UCSD-AML1 (cell line): ENCODE measurements at regions not wholly inside any gene's neighbourhood (a gene's known extent, or its start where the extent isn't known, plus 50 kb on each side); places are given as distances from the start of the nearest gene placed in this dataset.
"Not testable (repeated sequence)": the region's sequence is repeated elsewhere in the genome, so short reads cannot be mapped to it uniquely, and the experiment has no call there.

Experiments
- DNase-seq: peaks from one replicate; lab custom pipeline; 2025; ENCODE audit not compliant: unreplicated experiment; lab: John Stamatoyannopoulos, UW

DNA sequence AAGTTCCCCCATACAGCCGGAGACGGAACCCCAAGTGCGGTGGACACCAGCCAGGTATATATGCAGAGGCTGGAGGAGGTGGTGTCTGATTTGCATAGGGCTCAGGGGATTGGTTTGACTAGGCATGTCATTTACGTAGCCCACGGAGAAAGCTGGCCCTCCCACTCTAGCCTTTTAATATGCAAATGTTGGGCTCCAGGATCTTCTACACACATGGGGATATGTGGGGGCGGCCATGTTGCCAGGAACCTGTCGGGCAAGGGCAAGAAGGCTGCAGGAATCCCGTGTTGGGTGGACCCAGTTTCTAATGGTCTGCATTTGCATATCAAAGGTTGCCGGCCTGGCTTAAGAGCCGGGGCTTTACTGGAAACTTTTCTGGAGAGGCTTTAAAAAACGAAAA lies 57.4 kb downstream of the FTHL17 start:
- not testable (repeated sequence) for DNase-seq

DNA sequence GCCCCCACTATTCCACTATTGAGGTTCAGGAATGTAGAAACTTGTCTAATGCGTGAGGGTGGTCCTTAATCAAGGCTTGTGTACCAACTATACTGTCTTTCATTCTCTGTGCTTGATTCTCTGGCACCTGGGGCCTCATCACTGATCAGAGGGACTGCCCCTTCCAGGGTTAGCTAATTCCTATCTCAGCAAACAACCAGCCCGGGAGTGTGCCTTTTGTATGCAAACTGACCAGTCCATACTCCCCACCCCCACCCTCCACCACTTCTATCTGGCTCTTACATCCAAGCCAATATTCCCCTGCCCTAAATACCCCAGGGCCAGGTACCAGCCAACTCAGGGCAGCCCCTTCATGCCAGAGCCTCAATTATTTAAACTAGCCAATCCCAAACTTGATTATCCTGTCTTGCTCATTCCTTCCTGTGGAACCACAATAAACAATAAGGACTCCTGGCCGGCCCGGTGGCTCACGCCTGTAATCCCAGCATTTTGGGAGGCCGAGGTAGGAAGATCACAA lies 59.3 kb downstream of the FTHL17 start:
- no peak for DNase-seq

DNA sequence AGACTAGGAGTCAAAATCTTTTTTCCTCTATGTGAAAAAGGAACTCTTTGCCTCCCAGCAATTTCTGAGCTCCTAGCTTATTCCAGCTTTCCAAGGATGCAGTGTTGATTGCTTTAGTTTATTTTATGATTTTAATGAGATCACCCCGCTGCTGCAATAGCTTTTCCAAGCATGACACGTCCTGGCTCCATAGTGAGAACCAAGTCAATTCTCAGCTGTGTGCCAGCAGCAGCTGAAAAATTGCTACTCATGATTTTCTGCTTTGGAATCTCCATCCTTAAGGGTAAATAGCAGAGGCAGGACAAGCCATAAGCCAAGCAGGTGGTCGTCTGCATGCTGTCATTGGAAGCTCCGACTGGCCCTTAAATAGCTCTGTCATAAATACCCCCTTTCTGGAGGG lies 64.5 kb downstream of the FTHL17 start:
- DNase-seq: no peak

DNA sequence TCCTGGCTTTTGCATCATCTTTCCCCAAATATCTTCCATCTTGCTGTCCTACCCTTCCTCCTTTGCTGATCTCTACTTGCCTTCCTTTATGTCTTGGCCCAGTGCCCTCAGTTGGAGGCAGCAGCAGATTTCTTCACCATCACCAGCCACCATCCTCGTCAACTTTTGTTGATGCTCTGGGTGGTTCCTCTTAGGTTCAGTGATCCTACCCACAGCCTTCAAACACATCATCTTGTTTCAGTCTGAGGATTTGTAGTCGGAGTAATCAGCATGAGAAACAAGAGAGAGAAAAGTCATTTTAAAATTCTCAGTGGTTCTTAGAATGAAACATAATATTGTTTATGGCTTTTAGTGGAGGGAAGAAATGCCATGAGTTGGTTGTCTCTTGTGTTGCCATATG lies 65.8 kb downstream of the FTHL17 start:
- no peak for DNase-seq

DNA sequence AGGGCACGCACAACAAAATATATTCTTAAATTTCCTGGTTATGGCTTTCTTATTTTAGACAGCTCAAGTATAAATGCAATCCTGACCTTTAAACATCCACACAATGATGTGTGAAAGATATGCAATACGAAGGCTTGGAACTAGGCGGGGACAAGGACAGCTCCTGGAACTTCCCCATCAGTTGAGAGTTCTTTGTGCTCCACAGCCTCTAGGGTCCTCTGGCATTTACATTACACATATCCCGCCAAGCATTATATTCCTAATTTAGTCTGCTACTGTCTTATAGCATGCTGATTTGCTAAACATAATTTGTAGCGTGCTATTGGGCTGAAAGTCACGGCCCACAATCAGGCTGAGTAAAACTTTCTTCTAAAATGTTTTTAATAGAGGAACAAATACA lies 74.4 kb downstream of the FTHL17 start:
- no peak for DNase-seq

DNA sequence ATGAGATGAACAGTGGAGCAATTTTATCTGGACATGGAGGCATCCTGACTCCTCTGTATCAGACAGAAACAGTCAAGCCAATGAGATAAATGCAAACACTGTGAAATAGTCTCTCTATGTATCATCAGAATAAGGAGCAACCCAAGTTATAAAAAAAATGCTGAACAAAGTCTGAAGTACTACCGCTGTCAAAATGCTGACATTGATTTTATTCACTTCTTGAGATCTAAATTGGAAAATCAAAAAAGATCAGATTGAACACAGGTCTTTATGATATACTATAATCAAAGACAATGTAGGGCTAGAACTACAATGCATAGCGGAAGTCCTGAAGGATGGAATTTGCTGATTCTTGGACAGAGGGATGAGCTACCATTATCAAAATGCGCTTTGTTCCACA lies 76.1 kb downstream of the FTHL17 start:
- DNase-seq: no peak

DNA sequence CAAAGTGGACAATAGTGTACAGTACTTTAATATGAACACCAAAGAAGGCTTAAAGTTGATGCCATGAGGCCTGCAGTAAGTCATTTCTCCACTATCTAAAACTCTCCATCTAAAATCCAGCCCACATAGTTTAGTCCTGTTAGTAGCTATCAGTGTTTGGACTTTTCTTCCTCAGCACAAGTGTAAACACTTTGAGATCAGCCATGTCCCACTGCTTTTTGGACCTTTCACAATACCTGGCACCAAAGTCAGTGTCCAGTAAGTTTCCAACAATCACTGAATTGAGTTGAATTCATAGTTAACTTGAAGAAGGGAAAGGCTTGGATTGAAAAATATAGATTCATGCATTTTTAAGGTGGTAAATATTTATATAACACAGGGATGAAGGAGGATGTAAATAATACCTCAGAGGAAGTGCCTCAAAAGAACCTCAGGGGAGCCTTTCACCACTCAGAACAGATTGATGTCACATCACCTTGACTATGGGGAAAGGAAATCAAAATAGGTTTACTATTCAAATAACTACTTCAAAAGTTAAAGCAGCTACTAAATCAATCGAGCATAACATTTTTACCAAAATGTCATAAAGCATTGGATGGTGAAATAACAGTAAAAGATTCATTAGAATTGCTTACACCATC lies 76.7 kb downstream of the FTHL17 start:
- DNase-seq: no peak

DNA sequence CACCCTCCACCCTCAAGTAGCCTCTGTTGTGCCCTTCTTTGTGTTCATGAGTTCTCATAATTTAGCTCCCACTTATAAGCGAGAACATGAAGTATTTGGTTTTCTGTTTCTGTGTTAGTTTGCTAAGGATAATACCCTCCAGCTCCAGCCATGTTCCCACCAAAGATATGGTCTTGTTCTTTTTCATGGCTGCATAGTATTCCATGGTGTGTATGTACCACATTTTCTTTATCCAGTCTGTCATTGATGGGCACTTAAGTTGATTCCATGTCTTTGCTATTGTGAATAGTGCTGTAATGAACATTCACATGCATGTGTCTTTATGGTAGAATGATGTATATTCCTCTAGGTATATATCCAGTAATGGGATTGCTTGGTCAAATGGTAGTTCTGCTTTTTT lies 77.8 kb downstream of the FTHL17 start:
- not testable (repeated sequence) for DNase-seq

DNA sequence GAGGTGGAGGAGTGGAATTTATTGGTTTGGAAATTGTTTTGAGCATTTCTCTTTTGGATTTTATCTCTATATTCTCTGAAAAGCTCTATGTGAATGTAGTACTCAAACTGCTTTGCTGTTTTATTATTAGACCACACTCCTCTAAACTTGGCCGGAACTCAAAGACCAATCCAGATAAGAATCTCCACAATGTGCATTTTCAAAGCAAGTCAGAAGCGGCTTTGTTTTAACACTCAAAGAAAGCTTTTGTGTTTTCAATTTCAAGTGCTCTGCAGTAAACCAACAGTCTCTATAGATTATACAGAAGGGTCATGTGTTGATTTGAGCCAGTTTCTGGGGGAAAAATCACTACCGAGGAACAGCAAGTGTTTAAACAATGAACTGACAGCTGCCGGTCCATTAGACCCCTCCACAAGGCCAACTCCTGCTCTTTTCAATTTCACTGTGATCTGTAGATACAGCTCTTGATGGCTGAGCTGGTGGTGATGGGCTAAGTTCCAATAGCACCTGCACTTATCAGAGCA lies 79.4 kb downstream of the FTHL17 start:
- DNase-seq: no peak

DNA sequence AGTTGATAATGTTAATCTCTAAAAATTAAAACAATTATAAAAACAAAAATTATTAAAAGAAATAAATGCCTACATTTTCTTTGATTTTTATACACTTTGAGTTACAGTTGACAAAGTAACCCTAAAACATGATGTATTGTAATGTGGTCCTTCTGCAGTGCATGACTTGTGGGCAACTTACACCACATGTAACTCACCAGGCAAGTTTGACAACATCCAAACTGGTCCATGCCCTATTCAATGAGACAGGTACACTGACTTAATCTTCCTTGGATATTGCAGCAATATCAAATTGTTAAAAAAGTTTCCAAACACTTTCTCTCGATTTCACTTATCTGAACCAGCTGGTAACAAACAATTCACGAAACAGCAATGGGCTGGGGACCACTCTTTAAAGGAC lies 81.5 kb downstream of the FTHL17 start:
- no peak for DNase-seq

DNA sequence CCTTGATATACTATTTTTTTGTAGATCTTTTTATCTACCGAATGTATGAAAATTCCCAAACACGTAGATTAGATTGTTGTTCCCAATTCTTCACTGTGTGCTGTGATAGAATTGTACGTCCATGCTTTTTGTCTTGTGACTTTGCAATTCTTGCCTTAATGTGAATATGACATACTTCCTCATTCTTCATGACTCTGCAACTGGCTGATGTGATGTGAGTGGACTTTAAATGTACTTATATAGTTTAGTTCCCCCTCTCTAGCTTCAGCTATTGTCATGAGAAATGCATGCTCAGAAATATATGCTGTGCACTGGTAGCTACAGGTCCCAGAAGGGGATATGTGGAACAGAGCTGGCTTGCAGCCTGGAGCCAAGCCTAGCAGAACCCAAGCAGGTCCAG lies 89.4 kb downstream of the FTHL17 start:
- DNase-seq: no peak

DNA sequence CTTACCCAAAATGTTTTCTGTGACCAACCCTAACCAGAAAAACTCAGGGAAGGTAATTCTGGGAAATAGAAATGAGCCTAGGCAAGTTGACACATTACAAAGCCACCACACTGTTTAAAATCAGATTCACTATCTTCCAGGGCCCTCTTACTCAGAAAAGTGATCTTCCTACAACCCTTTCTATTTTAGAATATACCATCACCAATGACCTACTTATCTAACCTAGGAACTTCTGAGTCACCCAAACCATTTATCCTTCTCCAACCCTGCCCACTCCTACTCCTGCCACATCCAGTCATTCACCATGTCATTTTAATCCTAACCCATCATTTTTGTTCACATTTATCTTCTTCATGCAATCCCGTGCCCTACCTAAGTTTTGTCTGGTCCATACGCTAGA lies 89.9 kb downstream of the FTHL17 start:
- DNase-seq: no peak

DNA sequence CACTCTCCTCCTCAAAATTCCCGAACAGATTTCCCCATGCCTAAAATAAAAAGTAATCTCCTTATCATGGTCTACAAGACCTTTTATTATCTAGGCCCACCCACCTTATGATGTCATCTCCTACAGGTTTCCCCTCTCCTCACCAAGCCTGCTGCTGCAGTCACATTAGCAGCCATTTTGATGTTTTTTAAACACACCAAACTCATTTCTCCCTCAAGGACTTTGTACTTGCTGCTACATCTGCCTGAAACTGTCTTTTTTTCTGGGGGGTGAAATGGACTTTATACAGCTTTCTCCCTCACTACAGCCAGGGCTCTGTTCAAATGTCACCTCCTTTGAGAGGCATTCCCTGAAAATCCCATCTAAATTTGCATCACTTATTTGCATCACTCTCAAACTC lies 90.2 kb upstream of the TAB3 start:
- DNase-seq: no peak

DNA sequence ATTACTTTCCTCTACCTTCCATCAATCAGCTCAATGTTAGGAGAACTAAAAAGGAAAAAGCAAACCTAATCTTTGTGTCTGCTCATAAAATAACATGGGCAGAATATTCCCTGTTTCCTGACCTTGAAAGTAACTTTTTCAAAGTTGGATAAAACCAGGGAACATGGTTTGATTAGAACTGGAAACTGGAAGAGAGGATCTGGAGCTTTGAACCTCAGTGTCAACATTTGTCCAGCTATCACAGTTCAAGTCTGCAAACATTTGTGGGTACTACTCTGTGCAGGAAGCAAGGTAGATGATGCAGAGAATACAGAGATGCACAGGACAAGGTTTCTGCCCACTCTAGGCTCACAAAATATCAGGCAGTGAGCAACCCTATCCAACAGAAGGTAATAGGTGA lies 86.4 kb upstream of the TAB3 start:
- DNase-seq: no peak

DNA sequence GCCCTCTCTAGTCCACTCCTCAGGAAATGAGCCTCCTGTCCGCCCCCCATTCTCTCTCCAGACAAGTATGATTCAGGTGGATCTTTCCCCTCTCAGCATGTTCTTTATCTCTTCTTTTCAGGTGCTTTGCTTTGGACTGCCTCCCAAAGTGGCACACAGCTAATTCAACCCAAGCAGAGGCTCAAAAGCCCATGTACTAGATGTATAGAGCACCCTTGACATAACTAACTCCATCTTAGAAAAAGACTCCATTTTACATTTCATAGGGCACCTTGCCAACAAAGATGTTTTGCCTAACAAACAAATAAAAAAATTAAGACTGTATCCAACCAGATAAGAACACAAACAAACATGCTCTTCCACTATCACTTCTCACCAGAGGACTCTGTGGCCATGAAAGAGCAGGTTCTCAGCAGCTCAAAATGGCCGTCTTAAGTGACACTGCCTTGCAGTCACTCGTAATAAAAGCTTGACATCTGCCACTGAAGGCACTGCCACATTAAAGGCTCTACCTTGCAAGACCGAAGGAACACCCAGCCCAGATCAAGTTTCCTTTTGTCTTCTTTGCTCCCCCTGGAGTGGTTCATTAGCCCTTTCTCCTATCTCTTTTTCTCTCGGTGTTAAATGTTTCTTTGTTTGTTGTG lies 84.9 kb upstream of the TAB3 start:
- no peak for DNase-seq

DNA sequence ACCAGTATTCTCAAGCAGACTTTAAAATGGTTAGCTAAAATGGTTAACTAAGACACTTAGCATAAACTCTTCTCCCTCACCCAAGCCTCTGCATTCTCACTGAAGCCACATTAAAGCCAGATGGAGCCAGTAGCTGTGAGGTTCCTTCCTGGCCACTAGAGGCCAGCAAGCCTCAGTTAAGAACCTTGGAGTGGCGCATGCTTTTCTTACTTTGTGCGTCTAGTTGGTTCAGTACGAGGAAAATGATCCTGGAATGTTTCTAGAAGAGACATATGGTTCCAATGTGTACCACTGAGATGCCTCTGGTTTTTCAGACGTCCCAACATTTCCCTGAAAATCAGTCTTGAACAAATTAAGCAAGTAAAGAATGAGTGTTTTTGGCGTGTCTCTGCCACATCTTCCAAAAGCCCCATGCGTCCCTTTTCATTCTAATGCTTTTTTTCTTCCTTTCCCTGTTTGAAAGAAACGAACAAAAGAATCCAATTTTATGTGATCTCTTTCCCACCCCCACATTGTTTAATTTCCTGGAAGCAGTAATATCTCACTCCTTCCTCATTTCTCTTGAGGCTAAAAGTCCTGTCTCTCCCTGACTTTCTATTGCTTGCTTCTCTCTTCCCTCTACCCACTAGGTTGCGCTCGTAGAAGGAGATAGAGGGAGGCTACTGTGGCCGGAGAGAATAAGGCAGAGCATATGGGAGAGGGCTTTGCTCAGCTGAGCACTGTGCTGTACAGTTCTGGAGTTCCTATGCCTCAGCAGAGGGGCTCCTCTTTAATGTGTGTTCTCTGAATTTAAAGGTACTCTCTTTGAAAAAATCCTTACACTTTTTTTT lies 82.9 kb upstream of the TAB3 start:
- DNase-seq: peak; percentile 14

DNA sequence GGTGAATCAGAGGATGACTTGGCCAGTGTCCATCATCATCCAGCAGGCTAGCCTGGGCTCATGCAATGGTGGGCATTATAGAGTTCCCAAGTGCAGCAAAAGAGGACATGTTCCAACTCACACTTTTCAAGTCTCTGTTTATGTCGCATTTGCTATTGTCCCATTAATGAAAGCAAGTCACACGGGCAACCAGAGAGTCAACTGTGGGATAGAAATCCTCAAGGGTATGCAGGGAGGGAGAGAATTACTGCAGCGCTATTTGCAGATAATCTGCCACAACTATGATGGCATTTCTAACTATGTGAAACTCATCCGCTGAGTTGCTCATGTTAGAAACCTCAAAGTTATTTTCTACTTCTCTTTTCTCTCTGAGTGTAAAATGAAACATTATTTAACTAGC lies 78.5 kb upstream of the TAB3 start:
- DNase-seq: no peak

DNA sequence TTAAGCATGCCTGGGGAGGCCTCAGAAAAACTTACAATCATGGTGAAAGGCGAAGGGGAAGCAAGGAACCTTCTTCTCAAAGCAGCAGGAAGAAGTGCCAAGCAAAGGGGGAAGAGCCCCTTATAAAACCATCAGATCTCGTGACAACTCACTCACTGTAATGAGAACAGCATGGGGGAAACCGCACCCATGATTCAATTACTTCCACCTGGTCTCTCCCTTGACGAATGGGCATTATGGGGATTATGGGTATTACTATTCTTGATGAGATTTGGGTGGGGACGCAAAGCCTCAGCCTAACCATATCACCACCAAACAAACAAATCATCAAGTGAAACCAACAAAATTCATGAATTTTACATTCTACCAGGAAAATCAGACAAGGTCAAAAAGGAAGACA lies 76.7 kb upstream of the TAB3 start:
- DNase-seq: no peak

DNA sequence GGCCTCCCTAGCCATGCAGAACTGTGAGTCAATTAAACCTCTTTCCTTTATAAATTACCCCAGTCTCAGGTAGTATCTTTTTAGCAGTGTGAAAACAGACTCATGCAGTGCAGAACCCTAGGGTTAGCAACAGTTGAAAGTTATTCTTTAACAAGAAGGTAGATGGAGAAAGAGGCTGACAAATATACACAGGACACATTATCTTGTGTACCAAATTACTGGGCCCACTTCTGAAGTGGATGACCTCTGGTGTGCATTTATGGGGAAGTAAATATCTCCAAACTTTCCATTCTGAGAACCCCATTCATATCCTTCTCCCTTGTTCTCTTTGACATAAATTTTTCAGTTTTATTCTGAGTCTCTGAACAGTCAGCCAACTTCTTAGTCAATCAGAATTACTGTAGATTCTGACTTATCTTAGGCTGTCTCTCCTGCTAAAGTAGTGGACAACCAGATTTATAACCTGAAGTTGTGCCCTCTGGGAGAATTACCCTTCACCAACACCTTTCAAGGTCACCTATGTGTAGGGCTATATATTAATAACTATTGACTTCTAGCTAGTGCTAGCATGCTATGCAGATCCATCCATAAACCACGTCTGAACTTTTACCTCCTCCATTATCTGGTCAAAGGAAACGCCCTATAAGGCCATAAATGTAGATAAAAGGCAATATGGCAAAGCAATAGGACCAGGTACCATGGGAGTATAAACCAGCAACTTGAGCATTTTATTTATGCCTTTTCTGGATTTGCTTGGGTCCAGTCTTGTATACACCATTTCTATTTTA lies 72.5 kb upstream of the TAB3 start:
- DNase-seq: no peak

DNA sequence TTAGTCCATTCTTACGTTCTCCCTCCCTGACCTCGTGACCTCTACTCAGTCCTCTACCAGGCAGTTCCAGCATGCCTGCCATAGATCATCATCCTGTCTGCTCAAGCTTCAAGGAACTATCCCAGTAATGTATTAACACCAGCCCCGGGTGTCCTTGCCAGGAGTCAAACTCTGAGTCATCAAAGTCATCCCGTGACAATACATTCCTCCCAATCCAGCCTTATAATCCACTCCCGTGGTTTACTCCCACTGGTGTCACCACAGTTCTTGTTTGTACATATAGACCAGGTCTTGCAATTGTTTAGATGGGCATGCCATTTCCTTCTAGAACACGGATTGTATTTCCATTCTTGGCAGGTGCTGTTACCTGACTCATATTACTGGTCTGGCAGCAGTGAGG lies 68.7 kb upstream of the TAB3 start:
- no peak for DNase-seq

DNA sequence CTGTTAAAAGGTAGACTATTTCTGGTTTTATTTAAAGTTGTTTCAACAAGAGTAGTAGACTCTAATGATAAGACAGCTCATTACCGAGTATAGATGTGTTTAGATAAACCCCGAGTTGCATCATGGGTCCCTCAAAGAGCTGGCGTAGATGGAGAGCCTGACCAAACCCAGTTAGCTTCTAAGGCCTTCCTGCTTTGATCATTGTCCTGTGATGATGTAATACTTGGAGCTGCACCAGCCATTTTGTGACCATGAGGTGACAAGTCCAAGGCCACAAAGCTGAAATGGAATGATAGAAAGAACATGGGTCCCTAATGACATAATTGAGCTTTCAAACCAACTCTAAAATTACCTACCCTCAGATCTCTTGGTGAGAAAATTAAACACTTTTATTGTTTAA lies 66.6 kb upstream of the TAB3 start:
- no peak for DNase-seq
